ENCODE measurements at regions not wholly inside any gene's neighbourhood (a gene's known extent, or its start where the extent isn't known, plus 50 kb on each side); places are given as distances from the start of the nearest gene placed in this dataset.

DNA sequence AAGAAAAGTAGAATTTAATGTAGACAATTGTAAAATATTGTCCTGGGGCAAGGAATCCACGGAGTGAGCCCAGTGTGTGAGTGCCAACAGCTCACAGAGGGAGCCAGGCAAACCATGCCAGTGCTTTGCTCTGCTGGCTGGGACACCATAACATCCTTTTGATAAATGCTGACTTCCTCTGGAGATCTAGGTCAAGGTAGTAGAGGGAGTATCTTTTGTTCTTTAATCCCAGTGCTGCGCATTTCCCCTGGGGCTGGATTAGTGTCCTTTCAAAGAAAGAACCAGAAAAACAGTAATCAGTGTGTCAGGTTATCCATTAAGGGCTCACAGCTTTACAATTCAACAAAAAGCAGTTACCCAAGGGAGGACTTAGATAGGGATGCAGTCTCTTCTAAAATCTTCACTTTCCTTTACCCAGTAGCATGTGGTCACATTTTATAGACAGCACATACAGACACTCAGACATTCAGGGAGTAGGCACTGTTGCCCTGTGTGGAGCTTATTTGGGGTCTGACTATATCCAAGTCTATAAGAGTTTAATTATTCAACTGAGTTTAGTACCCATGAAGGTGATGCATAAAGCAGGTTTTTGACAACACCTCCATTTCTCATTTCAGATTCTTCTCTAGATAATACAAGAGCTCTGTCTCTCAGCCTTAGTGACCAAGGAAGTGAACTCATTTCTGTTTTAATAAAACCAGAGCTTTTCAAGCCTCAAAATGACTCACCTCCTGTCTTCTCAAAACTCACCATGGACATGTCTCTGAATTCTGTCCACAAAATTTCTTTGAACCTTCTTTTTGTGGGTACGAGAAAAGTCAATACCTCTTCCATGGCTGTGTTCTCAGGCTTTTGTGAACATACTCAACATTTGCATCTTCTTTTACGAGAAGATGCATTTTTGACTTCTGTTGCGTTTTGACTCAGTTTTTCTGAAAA lies 215.3 kb downstream of the BRINP2 start:
- TF ChIP-seq, protein P1, sequence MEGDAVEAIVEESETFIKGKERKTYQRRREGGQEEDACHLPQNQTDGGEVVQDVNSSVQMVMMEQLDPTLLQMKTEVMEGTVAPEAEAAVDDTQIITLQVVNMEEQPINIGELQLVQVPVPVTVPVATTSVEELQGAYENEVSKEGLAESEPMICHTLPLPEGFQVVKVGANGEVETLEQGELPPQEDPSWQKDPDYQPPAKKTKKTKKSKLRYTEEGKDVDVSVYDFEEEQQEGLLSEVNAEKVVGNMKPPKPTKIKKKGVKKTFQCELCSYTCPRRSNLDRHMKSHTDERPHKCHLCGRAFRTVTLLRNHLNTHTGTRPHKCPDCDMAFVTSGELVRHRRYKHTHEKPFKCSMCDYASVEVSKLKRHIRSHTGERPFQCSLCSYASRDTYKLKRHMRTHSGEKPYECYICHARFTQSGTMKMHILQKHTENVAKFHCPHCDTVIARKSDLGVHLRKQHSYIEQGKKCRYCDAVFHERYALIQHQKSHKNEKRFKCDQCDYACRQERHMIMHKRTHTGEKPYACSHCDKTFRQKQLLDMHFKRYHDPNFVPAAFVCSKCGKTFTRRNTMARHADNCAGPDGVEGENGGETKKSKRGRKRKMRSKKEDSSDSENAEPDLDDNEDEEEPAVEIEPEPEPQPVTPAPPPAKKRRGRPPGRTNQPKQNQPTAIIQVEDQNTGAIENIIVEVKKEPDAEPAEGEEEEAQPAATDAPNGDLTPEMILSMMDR (IDR thresholded peaks at IDR 0.05; ENCODE audit: low read depth, low read length, missing control alignments) = no peak
- no peak overlapping the region for H3K4me3 ChIP-seq (ENCODE audit: low read depth, low read length)
- no peak for DNase-seq (ENCODE audit: low read depth)

DNA sequence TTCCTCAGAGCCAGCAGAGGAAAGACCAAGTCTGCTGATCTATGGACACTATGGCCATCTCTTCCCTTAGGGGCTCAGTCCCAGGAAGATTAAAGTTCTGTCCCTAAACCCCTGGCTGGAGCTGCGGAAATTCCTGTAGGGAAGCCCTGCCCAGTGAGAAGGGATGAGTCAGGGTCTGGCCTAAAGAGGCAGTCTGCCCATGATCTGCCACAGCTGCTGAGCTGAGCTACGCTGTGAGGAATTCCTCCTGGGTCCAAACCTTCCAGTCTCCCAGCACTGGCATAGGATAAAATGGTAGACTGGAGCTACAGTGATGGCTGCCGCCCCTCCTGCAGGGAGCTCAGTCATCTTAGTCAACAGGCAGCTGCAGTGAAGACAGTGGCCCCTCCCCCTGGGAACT lies 213.7 kb downstream of the BRINP2 start:
- no peak for DNase-seq (ENCODE audit: low read depth)
- H3K4me3 ChIP-seq (ENCODE audit: low read depth, low read length) = no peak overlapping the region
- TF ChIP-seq, protein P1 (IDR thresholded peaks at IDR 0.05; ENCODE audit: low read depth, low read length, missing control alignments) = no peak

DNA sequence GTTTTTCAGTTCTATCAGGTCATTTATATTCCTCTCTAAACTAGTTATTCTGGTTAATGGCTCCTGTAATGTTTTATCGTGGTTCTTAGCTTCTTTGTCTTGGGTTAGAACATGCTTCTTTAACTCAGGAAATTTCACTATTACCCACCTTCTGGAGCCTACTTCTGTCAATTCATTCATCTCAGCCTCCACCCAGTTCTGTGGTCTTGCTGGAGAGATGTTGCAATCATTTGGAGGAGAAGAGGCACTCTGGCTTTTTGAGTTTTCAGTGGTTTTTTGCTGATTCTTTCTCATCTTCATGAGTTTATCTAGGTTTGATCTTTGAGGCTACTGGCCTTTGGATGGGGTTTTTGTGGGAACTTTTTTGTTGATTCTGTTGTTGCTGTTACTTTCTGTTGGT lies 213.0 kb downstream of the BRINP2 start:
- H3K4me3 ChIP-seq (ENCODE audit: low read depth, low read length) = no peak overlapping the region
- DNase-seq (ENCODE audit: low read depth) = no peak
- TF ChIP-seq, protein P1 (IDR thresholded peaks at IDR 0.05; ENCODE audit: low read depth, low read length, missing control alignments) = no peak

DNA sequence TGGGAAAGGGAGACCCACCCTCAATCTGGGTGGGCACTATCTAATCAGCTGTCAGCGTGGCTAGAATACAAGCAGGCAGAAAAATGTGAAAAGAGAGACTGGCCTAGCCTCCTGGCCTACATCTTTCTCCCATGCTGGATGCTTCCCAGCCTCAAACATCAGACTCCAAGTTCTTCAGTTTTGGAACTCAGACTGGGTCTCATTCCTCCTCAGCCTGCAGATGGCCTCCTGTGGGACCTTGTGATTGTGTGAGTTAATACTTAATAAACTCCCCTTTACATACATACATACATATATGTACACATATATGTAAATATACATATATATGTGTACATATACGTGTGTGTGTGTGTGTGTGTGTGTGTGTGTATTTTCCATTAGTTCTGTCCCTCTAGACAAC lies 207.1 kb downstream of the BRINP2 start:
- no peak for DNase-seq (ENCODE audit: low read depth)
- TF ChIP-seq, protein P1 (IDR thresholded peaks at IDR 0.05; ENCODE audit: low read depth, low read length, missing control alignments) = no peak
- H3K4me3 ChIP-seq (ENCODE audit: low read depth, low read length) = no peak overlapping the region

DNA sequence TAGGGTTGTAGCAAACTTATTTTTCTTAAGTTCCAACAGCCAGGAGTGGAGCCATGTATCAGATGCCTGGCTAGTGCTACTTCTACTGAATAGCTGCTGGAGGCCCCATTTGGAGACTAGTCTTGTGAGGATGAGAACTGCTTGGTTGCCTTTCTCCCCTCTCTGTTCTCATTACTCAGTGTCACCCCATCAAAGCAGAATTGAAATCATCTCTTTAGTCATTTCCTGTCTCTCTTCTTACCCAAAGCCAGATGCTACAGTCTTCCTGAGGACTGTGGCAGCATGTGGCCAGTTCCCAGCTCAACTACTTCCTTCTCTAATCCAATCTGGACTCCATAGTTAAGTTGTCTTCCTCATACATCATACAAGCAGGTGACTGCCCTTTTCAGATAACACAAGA lies 197.5 kb downstream of the BRINP2 start:
- TF ChIP-seq, protein P1 (IDR thresholded peaks at IDR 0.05; ENCODE audit: low read depth, low read length, missing control alignments) = no peak
- H3K4me3 ChIP-seq (ENCODE audit: low read depth, low read length) = no peak overlapping the region
- DNase-seq (ENCODE audit: low read depth) = no peak

DNA sequence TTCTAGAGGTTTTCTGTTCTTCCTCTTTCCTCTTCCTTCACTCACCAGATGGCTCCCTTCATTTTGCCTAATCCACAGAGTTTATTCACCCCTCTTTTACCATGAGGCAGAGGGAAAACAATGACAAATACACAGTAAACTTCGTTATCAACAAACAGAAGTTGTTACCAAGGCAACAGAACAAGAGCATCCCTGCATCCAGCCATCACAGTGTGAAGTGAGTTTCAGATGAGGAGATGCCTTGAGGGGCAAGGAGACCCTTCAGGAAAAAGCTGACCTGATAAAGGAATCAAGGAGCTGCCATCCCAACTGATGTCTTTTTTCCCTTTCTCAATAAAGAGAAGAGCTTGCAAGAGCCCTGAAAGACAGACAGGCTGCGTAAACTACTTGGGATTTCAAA lies 195.3 kb downstream of the BRINP2 start:
- TF ChIP-seq, protein P1 (IDR thresholded peaks at IDR 0.05; ENCODE audit: low read depth, low read length, missing control alignments) = no peak
- no peak overlapping the region for H3K4me3 ChIP-seq (ENCODE audit: low read depth, low read length)
- DNase-seq (ENCODE audit: low read depth) = no peak

DNA sequence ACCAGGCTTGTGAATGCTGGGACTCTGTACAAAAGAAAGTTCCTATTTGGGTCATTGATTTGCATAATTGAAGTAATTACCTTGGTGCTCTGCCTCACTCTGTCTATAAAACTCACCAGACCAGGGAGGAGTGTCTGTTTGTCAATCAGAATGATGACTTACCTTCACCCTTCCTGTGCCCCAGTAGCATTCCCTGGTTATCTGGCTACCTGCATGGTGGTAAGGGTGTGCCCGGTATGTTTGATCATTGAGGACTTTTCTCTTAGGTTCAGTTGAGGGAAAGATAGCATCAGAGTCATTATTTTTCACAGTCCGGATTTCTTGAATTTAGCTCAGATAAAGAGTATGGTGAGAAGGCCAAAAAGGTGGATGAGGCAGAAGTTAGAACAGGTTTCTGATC lies 190.0 kb downstream of the BRINP2 start:
- H3K4me3 ChIP-seq (ENCODE audit: low read depth, low read length) = no peak overlapping the region
- DNase-seq (ENCODE audit: low read depth) = no peak
- TF ChIP-seq, protein P1 (IDR thresholded peaks at IDR 0.05; ENCODE audit: low read depth, low read length, missing control alignments) = no peak
